ENCODE measurements at regions not wholly inside any gene's neighbourhood (a gene's known extent, or its start where the extent isn't known, plus 50 kb on each side); places are given as distances from the start of the nearest gene placed in this dataset.

DNA sequence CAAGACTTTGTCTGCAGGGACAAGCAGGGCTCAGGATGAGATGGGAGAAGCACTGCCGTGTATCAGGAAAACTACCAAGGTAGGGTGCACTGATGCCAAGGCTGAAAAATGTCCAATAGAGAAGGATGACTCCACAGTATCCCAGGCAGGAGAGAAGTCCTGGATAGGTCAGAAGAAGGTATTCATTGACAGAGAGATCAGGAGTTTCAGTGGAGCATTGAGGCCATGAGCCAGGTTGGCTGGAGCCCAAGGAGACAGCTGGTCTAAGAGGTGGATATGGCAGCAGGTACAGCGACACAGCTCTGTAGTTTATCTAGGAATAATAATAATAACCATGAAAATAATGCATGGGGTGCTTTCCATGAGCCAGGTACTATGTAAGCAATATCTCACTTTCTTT lies 180.9 kb downstream of the EXOC5 start:
- no TSS peak for BruUV-seq (replicated peaks)
- H3K4me1 ChIP-seq (ENCODE audit: control insufficient read depth, insufficient read depth, low read length), result no peaks in the 10 kb centered on the region
- no peak for ATAC-seq
- no peak overlapping the region for H3K27ac ChIP-seq (ENCODE audit: low read length)
- no peak overlapping the region for H3K4me3 ChIP-seq (ENCODE audit: low read depth in 2 of 2, low read length in 2 of 2)
- CTCF ChIA-PET, result no interaction called here
- TF ChIP-seq, protein P1, sequence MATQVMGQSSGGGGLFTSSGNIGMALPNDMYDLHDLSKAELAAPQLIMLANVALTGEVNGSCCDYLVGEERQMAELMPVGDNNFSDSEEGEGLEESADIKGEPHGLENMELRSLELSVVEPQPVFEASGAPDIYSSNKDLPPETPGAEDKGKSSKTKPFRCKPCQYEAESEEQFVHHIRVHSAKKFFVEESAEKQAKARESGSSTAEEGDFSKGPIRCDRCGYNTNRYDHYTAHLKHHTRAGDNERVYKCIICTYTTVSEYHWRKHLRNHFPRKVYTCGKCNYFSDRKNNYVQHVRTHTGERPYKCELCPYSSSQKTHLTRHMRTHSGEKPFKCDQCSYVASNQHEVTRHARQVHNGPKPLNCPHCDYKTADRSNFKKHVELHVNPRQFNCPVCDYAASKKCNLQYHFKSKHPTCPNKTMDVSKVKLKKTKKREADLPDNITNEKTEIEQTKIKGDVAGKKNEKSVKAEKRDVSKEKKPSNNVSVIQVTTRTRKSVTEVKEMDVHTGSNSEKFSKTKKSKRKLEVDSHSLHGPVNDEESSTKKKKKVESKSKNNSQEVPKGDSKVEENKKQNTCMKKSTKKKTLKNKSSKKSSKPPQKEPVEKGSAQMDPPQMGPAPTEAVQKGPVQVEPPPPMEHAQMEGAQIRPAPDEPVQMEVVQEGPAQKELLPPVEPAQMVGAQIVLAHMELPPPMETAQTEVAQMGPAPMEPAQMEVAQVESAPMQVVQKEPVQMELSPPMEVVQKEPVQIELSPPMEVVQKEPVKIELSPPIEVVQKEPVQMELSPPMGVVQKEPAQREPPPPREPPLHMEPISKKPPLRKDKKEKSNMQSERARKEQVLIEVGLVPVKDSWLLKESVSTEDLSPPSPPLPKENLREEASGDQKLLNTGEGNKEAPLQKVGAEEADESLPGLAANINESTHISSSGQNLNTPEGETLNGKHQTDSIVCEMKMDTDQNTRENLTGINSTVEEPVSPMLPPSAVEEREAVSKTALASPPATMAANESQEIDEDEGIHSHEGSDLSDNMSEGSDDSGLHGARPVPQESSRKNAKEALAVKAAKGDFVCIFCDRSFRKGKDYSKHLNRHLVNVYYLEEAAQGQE (IDR thresholded peaks at IDR 0.05; ENCODE audit: insufficient read depth in 1 of 2, low read depth in 2 of 2, low read length in 1 of 2), result no peak
- TF ChIP-seq SIN3A (IDR thresholded peaks at IDR 0.05; ENCODE audit: borderline replicate concordance, insufficient read depth, low read depth, low read length), result no peak
- TF ChIP-seq, protein P2, sequence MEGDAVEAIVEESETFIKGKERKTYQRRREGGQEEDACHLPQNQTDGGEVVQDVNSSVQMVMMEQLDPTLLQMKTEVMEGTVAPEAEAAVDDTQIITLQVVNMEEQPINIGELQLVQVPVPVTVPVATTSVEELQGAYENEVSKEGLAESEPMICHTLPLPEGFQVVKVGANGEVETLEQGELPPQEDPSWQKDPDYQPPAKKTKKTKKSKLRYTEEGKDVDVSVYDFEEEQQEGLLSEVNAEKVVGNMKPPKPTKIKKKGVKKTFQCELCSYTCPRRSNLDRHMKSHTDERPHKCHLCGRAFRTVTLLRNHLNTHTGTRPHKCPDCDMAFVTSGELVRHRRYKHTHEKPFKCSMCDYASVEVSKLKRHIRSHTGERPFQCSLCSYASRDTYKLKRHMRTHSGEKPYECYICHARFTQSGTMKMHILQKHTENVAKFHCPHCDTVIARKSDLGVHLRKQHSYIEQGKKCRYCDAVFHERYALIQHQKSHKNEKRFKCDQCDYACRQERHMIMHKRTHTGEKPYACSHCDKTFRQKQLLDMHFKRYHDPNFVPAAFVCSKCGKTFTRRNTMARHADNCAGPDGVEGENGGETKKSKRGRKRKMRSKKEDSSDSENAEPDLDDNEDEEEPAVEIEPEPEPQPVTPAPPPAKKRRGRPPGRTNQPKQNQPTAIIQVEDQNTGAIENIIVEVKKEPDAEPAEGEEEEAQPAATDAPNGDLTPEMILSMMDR (IDR thresholded peaks at IDR 0.05), result no peak
- TF ChIP-seq TCF7L2 (IDR thresholded peaks at IDR 0.05; ENCODE audit: low read depth, low read length), result no peak
- no peaks in the 10 kb centered on the region for H3K9me3 ChIP-seq (ENCODE audit: control insufficient read depth, insufficient read depth, low read depth, low read length)
- in situ Hi-C loops (cut with HindIII; ENCODE audit: low pct_unique_long_range_greater_than_20kb, low sequenced_read_pairs) (no loop called here), intact Hi-C loops (cut with micrococcal nuclease; ENCODE audit: unreplicated experiment) (no loop called here)
- no peaks in the 10 kb centered on the region for H3K27me3 ChIP-seq (ENCODE audit: control insufficient read depth, insufficient read depth, low read length)
- POLR2A ChIA-PET, result no interaction called here
- H3K36me3 ChIP-seq (ENCODE audit: control insufficient read depth, insufficient read depth, low read length), result no peaks in the 10 kb centered on the region
- no peak for DNase-seq (ENCODE audit: low read depth, low spot score)

DNA sequence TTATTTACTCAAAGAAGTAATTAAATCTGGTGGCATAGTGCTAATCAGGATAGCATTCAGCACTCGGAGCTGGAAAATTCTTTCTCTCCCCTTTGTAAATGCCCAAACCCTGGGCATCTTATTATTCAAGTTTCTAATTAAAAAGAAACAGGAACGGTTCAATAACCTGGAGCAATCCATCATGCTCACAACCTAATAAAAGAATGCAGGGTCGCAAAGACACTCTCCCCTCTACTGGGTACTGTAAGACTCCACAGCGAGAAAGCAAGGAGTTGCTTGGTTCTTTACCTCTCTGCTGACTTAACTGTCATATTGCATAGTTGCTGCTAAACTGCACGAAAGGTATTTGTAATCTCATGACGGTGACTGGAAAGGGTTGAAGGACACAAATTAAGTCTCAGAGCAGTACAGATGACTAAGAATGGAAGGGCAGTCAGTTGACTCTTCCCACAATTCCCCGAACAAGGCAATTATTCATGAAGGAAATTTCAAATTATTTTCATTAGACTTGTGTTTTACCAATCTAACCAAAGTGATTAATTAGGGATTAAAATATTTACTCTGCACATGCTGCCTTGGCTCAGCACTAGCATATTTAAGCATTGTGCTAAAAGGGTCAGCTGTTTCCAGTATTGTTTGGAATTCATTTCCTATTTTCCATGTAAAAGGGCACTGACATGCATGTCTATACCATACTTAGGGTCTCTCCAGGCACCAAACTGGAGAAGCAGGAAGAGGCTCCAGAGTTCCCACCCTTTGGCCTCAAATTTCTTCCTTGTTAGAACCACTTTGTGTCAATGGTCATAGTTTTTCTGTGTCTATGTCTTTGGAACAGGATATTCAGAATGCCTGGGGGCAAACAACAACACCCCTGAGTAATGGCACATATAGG lies 182.2 kb downstream of the EXOC5 start:
- no peaks in the 10 kb centered on the region for H3K9me3 ChIP-seq (ENCODE audit: control insufficient read depth, insufficient read depth, low read depth, low read length)
- POLR2A ChIA-PET, result no interaction called here
- no peak overlapping the region for H3K4me3 ChIP-seq (ENCODE audit: low read depth in 2 of 2, low read length in 2 of 2)
- intact Hi-C loops (cut with micrococcal nuclease; ENCODE audit: unreplicated experiment), result no loop called here
- no peaks in the 10 kb centered on the region for H3K4me1 ChIP-seq (ENCODE audit: control insufficient read depth, insufficient read depth, low read length)
- H3K36me3 ChIP-seq (ENCODE audit: control insufficient read depth, insufficient read depth, low read length), result no peaks in the 10 kb centered on the region
- in situ Hi-C loops (cut with HindIII; ENCODE audit: low pct_unique_long_range_greater_than_20kb, low sequenced_read_pairs), result no loop called here
- ATAC-seq, result no peak
- no peak overlapping the region for H3K27ac ChIP-seq (ENCODE audit: low read length)
- H3K27me3 ChIP-seq (ENCODE audit: control insufficient read depth, insufficient read depth, low read length), result no peaks in the 10 kb centered on the region
- TF ChIP-seq, protein P2 (IDR thresholded peaks at IDR 0.05), result no peak
- TF ChIP-seq POLR2AphosphoS5 (IDR thresholded peaks at IDR 0.05; ENCODE audit: low read depth, low read length), result no peak
- no peak for TF ChIP-seq SIN3A (IDR thresholded peaks at IDR 0.05; ENCODE audit: borderline replicate concordance, insufficient read depth, low read depth, low read length)
- TF ChIP-seq, protein P1 (IDR thresholded peaks at IDR 0.05; ENCODE audit: insufficient read depth in 1 of 2, low read depth in 2 of 2, low read length in 1 of 2), result no peak
- no peak for TF ChIP-seq TCF7L2 (IDR thresholded peaks at IDR 0.05; ENCODE audit: low read depth, low read length)
- no TSS peak for BruUV-seq (replicated peaks)
- CTCF ChIA-PET, result no interaction called here
- DNase-seq (ENCODE audit: low read depth, low spot score), result no peak
